ENCODE measurements at regions not wholly inside any gene's neighbourhood (a gene's known extent, or its start where the extent isn't known, plus 50 kb on each side); places are given as distances from the start of the nearest gene placed in this dataset.

GRCh38 chr1:163877016-163877415 is 555.3 kb downstream of the NUF2 start:
- intact Hi-C loops (cut with DNase I; ENCODE audit: low total_unique reads), result no loop called here
- TF ChIP-seq POLR2A (IDR thresholded peaks at IDR 0.05) (no peak), CTCF (IDR thresholded peaks at IDR 0.05) (no peak)
- Histone ChIP-seq H3K27ac (no peak overlapping the region), H3K9me3 (no peaks in the 10 kb centered on the region), H3K4me1 (no peaks in the 10 kb centered on the region), H3K4me3 (no peak overlapping the region), H3K27me3 (no peaks in the 10 kb centered on the region), H3K36me3 (ENCODE audit: low read depth, missing control alignments) (no peaks in the 10 kb centered on the region)
- DNase-seq, result no peak

- Histone ChIP-seq H3K9me3 (no peaks in the 10 kb centered on the region), H3K27me3 (no peaks in the 10 kb centered on the region), H3K36me3 (ENCODE audit: low read depth, missing control alignments) (no peaks in the 10 kb centered on the region), H3K4me3 (no peak overlapping the region), H3K4me1 (no peaks in the 10 kb centered on the region), H3K27ac (no peak overlapping the region)
- intact Hi-C loops (cut with DNase I; ENCODE audit: low total_unique reads), result no loop called here
- DNase-seq, result no peak
- 85 to 87% methylated on average over 8 of the region's 8 CpGs for WGBS, 2 donors
- no peak for TF ChIP-seq POLR2A (IDR thresholded peaks at IDR 0.05)
- no peak for TF ChIP-seq CTCF (IDR thresholded peaks at IDR 0.05)
Observed at GRCh38 chr1:163885510-163885909, 563.8 kb downstream of the NUF2 start.

GRCh38 chr1:163896001-163896400 is 574.2 kb downstream of the NUF2 start:
- WGBS, 2 donors, result 18 to 49% methylated on average over 1 of the region's 1 CpG

GRCh38 chr1:163897412-163898155 is 575.8 kb downstream of the NUF2 start:
- TF ChIP-seq CTCF (IDR thresholded peaks at IDR 0.05) (no peak), POLR2A (IDR thresholded peaks at IDR 0.05) (no peak)
- H3K36me3 ChIP-seq (ENCODE audit: low read depth, missing control alignments), result no peaks in the 10 kb centered on the region
- no peaks in the 10 kb centered on the region for H3K9me3 ChIP-seq
- 58 to 62% methylated on average over 5 of the region's 5 CpGs for WGBS, 2 donors
- intact Hi-C loops (cut with DNase I; ENCODE audit: low total_unique reads), result no loop called here
- no peaks in the 10 kb centered on the region for H3K4me1 ChIP-seq
- no peak overlapping the region for H3K4me3 ChIP-seq
- DNase-seq, result no peak
- H3K27me3 ChIP-seq, result no peaks in the 10 kb centered on the region
- H3K27ac ChIP-seq, result no peak overlapping the region

More at GRCh38 chr1:163896001-163896400, 574.2 kb downstream of the NUF2 start:
- intact Hi-C loops (cut with DNase I; ENCODE audit: low total_unique reads), result no loop called here
- H3K36me3 ChIP-seq (ENCODE audit: low read depth, missing control alignments), result no peaks in the 10 kb centered on the region
- no peaks in the 10 kb centered on the region for H3K27me3 ChIP-seq
- no peaks in the 10 kb centered on the region for H3K9me3 ChIP-seq
- no peak for DNase-seq
- no peak overlapping the region for H3K27ac ChIP-seq
- no peak overlapping the region for H3K4me3 ChIP-seq
- TF ChIP-seq CTCF (IDR thresholded peaks at IDR 0.05) (no peak), POLR2A (IDR thresholded peaks at IDR 0.05) (no peak)
- H3K4me1 ChIP-seq, result no peaks in the 10 kb centered on the region

GRCh38 chr1:163906283-163906682 is 584.5 kb downstream of the NUF2 start:
- Histone ChIP-seq H3K36me3 (ENCODE audit: low read depth, missing control alignments) (no peaks in the 10 kb centered on the region), H3K27ac (no peak overlapping the region), H3K4me1 (no peaks in the 10 kb centered on the region), H3K27me3 (no peaks in the 10 kb centered on the region), H3K9me3 (no peaks in the 10 kb centered on the region), H3K4me3 (no peak overlapping the region)
- intact Hi-C loops (cut with DNase I; ENCODE audit: low total_unique reads), result no loop called here
- TF ChIP-seq POLR2A (IDR thresholded peaks at IDR 0.05) (no peak), CTCF (IDR thresholded peaks at IDR 0.05) (no peak)
- no peak for DNase-seq

All from testis (tissue), 2 donors.